HG03039 (cell line): ENCODE measurements at regions not wholly inside any gene's neighbourhood (a gene's known extent, or its start where the extent isn't known, plus 50 kb on each side); places are given as distances from the start of the nearest gene placed in this dataset.

Experiments used
- ATAC-seq: cut with Tn5 transposase; IDR thresholded peaks from one replicate; pipeline ENCODE4 v1.9.1; 2021; ENCODE audit warnings: mild to moderate bottlenecking, moderate library complexity; ENCODE audit not compliant: unreplicated experiment

DNA sequence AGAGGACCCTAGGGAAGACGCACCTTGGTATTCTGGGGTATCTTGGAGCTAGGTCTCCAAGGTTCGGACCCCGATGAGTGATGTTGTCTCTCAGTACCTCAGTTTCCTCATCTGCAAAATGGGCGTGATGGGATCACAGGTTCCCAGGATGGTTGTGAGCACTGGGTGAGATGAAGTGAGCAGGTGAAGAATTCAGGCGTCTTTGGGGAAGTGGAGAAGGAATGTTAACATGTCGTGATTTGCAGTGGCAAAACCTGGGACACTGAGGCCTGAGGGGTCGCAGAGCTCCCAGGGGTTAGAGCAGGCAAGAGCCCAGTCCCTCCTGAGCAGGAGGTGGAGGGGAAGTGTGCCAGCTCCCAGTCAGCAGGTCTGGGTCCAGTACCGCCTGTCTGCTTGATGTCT is 215.1 kb upstream of the GSE1 start:
- ATAC-seq: no peak

DNA sequence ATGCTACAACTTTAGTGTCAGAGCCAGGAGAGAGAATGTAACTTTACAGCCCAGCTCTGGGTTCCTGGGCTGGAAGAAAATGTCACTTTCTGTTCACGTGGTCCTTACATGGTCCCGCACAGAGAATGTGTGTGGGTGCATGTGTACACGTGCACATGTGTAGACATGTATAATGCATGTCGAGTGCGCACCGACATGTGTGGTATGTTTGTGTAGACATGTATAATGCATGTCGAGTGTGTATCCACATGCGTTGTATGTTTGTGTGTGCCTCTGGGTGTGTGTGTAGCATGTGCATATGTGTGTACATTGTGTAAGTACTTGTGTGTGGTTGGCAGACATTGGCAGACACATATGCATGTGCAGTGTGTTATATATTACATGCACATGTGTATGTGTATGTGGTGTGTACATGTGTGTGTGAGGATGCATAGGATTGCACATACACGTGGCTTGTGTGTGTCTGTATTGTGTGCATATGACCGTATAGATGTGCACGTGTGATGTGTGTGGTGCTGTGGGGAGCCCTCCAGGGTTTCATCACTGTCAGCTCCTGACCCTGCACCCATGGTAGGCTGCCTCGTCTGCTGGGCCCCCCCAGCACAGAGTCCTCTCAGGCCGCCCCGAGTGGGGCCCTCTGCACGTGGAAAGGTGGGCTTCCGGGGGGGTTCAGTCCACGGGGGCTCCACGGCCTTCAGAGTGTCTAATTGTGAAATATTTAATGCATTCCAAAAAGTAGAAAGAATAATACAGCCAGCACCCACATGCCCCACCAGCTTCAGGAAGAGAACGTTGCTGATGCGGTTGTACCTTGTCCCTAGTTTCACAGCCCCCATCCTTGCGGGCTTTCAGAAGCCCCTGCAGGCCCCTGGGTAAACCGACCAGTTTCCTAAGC is 214.2 kb upstream of the GSE1 start:
- ATAC-seq: no peak

DNA sequence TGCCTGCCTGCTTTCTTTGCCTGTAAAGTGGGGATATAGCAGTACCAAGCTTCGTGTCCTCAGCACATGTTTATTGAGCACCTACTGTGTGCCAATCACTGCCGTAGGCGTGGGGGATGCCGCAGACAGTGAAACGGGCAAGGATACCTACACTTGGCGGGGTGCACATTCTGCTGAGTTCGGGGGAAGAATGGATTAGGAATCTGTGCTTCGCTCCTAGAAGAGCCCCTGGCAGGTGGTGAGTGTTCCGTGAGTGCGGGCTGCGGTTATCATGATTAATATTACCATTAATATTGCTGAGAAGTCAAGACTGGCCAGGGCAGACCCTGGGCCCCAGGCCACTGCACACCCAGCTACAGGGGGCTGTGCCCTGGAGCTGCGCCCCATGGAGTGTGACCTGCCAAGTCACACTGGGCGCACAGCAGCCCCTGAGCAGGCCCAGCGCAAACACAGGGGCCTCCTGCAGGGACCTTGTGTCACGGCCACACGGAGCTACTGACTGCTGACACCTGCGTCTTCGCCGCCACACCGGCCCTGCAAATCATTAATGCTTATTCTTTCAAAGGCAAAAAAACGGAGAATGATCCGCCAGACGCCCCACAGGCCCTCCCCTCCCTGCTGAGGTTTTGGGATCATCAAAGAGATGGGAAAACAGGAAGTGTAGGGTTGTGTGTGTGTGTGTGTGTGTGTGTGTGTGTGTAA is 213.4 kb upstream of the GSE1 start:
- no peak for ATAC-seq

DNA sequence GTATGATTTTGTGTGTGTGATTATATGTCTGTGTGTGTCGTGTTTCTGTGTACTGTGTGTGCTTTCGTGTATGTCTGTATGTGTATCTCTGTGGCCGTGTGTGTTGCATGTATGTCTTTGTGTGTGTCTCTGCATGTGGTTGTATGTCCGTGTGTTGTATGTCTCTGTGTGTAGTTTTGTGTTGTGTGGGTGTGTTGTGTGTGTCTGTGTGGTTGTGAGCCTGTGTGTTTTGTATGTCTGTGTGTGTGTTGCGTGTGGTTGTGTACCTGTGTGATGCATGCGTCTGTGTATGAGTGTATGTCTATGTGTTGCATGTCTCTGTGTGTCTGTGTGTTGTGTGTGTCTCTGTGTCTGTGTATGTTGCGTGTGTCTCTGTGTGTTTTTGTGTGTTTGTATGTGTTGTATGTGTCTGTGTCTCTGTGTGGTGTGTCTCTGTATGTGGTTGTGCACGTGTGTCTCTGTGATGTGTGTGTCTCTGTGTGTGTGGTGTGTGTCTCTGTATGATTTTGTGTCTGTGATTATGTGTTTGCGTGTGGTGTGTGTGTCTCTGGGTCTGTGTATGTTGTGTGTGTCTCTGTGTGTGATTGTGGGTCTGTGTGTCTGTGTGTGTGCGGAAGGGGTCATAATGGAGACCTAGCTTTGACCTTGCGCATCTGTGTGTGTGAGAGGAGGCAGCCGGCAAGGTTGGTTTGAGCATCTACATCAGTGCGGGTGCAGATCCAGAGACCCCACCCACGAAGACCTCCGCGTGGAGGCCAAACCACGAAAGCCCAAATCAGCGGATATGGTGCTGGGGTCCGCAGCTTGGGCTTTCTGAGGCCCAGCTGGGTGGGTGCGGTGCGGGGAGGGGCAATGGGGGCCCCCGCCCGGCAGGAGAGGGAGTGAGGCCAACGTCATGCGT is 212.6 kb upstream of the GSE1 start:
- ATAC-seq: no peak

DNA sequence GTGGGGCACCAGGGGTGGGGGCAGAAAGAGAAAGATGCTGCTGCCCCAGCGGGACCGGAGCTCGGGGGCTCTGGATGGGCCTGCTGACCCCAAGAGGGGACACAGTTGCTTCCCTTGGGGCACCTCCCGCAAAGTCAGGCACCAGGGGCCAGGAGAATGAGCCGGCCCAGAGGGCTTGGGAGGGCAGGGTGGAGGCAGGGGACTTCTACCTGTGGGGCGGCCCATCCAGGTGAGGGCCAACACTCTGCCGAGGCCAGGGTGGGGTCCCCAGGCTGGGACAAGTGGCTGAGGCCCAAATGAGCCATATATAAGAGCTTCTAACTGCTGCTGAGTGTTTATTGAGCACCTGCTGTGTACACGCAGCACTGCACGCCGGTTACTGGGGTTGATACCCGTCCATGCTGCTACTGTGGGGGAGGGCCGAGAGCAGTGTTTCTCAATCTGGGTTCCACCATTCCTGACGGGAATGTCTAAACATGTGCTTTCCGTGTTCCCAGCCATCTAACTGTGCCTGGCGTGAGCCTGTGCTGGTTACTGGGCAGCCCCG is 211.7 kb upstream of the GSE1 start:
- ATAC-seq: no peak

DNA sequence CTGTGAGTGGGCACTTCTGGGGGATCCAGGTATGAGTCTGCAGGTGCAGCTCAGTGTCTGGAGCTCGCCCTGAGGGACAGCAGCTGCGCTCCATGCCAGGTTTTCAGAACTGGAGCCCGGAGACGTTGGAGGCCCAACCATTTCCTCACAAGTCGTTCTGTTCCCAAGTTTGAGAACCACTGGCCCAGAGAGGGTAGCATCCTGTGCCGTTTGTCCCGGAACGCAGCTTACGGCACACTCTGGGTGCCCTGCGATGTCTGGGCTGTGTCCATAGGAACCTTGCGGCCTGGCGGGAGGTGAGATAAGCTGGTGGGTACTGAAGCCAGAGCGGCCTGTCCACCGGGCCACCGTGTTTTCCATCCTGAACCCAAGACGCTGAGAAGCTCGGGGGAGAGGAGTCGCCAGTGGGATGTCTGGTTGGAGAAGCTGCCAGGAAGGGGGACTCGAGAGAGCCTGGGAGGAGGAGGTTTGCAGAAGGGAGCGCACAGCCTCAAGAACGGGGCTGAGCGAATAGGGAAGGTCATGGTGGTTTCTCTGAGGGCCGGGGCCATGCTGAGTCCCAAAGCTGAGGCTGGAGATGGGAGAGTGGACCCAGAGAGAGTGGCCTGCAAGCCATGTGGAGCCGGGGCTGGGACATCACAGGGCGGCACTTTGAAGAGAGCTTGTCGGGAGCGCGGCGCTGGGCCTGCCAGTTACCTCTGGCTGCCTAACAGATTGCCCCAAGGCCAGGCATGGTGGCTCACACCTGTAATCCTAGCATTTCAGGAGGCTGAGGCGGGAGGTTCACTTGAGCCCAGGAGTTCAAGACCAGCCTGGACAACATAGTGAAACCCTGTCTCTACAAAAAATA is 211.0 kb upstream of the GSE1 start:
- ATAC-seq: no peak

DNA sequence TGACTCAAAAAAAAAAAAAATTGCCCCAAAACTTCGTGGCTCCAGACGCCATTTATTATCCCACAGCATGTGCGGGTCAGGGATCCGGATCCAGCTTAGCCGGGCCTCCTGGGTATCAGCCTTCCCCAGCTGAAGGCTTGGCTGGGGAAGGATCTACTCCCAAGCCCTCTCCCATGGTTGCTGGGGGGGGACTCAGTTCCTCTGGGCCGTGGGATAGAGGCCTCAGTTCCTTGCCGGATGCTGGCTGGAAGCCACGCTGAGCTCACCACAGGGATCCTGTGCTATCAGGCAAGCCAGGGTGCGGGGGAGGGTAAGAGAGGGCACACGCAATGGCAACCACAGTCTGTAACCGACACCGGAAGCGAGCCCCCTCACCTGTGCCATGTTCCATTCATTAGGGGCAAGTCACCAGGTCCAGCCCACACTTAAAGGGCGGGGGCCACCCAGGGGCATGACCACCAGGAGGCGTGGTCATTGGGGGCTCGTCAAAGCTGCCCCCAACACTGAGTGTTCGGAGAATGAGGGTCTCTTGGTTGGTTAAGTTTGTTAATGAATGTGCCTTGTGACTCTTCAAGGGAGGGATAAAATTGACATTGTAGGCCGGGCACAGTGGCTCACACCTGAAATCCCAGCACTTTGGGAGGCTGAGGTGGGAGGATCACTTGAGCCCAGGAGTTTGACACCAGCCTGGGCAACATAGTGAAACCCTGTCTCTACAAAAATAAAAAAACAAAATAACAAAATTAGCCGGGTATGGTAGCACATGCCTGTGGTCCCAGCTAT is 210.0 kb upstream of the GSE1 start:
- ATAC-seq: no peak

DNA sequence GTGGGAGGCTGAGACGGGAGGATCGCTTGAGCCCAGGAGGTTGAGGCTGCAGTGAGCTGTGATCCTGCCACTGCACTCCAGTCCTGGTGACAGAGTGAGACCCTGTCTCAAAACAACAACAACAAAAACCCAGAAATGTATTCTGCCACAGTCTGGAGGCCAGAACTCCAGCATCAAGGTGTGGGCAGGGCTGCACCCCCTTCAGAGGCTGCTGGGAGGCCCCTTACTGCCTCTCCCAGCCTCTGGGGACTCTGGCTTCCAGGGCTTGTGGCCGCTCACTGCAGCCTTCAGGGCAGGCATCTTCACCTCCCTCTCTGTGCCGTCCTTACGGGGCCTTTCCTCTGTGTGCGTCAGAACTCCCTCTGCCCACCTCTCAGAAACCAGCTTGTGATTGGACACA is 209.4 kb upstream of the GSE1 start:
- no peak for ATAC-seq

DNA sequence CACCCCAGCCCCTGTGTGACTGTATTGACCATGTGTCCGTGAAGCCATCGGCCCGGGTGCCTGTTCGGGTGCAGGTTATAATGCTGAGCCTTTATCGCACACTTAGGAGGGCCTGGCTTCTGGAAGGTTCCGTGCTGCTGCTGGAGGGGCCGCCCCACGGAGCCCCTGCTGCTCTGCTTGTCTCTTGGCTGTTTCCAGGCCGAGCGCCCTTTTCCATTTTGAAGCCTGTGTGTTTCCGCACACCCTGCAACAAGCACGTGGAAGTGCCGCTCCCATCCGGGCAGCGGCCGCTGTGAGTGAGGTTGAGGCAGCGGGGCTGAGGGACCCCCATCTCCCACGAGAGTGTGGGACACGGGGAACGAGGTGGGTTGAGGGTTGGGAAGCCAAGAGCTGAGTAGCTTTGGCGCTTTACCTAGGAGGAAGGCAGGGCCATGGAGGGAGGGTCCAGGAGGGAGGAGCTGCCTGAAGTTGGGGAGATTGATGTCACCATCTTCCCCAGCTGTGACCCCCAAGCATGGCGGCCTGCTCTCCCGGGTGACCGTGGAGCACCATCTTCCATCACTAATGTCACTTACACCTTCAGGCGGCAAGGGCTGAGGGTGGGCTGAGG is 200.1 kb upstream of the GSE1 start:
- ATAC-seq: no peak

DNA sequence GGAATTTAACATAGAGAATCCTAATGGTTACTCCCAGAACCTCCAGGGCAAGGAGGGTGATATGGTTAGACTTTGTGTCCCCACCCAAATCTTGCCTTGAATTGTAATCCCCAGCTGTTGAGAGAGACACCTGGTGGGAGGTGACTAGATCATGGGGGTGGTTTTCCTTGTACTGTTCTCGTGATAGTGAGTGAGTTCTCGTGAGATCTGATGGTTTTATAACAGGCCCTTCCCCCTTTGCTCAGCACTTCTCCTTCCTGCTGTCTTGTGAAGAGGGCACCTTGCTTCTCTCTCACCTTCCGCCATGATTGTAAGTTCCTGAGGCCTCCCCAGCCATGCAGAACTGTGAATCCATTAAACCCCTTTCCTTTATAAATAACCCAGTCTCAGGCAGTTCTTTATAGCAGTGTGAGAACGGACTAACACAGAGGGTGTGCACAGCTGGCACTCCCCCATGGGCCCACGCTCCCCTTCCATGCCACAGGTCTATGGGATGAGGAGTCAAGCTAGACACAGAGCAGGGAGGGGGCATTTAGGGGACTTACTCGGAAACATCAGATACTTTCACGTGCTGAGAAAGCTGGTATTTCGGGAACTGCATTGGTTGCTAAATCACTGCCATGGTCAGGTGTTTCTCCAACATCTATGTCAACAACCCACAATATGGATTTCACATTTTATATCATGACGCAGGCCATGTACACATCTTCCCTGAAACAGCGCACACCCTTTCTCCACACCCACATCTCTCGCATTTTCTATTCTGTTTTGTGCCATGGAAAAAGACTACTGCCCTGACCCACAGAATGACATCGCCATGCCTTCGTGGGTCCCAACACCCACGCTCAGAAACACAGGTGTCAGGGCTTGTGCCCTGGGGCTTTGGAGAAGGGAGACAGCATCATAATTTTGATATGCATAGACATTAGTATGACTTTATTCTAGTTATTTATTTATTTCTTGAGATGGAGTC is 199.1 kb upstream of the GSE1 start:
- no peak for ATAC-seq

DNA sequence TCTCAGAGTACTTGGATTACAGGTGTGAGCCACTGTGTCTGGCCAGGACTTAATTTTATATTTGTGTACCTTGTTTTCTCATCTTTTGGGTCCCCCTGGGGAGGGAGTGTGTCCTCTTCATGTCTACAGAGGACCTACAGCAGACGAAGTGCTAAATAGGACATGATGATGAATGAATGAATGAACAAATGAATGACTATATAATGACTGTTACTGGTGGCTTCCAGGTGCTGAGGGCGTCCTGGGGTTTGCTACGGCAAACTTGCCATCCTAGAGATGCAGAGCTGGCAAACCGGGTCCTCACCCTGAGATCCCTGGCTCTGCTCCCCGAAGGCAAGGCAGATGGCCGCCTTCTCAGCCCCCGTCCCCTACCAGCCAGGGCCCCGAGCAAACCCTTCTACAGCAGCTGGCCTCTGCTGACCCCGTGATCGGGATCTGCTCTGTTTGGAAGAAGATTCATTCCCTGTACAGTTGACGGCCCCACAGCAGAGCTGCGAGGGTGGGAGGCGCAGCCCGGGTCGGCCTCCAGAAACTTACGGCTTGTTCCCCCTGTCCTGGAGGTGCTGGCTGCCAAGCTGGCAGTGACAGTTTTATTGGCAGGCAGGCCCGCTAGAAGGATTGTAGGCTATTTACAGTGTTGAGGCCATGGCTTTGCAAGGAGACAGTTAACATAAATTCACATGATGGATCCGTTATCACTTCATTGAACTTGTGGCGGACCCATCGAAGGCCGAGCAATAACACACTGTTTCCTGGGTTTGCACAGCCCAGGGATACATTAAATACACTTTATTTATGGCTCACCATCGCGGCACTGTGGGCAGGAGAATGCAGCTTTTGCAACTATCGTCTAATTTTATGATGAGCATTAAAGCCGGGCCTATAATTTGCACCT is 197.7 kb upstream of the GSE1 start:
- no peak for ATAC-seq

DNA sequence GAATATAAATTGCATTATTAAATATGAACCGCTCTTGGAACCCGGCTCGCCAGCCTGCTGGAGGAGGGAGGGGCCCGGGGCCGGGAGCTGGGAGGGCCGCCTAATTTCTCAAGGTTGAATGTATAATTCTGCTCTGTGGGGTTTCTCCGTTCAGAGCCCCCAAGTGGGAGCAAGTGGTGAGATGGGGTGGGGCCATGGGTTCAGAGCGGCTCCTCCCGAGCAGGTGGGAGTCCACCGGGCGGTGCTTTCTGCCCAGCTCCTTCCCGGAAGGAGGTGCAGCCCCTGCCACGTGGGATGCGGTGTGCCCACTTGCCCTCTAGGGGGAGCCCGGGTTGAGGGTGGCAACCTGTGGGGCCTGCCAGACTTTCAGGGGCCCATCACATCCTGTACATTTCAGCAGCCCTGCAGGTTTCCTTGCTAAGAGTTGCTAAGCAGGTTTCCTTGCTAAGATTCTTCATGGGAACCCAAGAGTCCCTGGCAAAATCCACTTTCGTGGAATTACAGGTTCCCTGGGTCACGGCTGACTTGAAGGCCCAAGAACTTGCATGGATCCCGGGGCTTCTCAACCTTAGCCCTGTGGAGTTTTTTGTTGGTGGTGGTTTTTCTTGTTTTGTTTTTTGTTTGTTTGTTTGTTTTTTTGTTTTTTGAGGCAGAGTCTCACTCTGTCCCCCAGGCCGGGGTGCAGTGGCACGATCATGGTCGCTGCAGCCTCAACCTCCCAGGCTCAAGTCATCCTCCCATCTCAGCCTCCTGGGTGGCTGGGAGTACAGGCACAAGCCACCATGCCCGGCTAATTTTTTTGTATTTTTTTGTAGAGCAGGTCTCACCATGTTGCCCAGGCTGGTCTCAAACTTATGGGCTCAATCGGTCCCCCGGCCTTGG is 196.7 kb upstream of the GSE1 start:
- no peak for ATAC-seq

DNA sequence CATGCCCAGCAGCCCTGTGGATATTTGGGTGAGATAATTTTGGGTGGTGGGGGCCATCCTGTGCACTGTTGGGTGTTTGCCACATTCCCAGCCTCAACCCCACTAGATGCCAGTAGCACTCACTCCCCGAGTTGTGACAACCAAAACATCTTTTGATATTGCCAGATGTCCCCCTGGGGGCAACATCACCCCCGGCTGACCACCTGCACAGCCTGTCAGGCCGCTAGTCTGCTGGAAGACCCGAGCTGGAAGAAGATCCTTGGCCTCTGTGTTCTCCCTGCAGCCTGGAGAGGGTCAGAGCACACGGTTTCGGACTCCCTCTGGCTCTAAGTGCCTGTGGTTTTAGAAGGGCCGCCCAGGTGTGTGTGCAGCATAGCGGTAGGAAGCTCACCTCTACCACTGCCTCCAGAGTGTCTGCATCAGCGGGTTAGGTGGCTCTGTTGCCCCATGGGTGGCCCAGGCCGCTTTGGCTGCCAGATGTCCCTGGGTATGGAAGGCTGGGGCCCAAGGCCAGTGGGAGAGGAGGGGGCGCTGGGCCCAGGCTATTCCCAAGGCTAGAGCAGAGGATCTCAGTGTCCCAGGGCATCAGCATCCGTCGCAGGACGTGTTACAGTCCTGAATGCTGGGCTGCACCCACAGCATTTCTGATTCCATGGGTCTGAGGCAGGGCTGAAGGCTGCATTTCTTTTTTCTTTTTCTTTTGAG is 195.8 kb upstream of the GSE1 start:
- ATAC-seq: no peak

DNA sequence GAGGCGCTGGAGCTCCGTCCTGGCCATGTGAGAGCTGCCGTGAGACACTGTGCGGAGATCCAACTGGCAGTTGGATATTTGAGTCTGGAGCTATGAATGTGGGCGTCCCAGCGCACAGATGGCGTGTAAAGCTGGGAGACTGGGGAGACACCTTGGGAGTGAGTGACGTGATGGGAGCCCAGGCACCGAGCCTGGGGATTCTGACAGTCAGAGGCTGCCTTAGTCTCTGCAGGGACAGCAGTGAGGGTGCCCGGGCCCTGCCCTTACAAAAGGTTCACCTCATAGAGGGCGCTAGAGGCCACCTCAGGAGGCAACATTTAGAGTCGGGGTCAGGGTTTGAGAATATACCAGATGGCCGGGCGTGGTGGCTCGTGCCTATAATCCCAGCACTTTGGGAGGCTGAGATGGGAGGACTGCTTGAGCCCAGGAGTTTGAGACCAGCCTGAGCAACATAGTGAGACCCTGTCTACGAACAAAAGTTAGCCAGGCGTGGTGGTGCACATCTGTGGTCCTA is 194.1 kb upstream of the GSE1 start:
- no peak for ATAC-seq
